NT2/D1 (cell line): ENCODE measurements at regions not wholly inside any gene's neighbourhood (a gene's known extent, or its start where the extent isn't known, plus 50 kb on each side); places are given as distances from the start of the nearest gene placed in this dataset.

Experiments
- SUZ12 ChIP-seq: IDR thresholded peaks from 2 replicates; pipeline ENCODE4 v1.6.1; 2011; ENCODE audit not compliant: insufficient read length, insufficient read depth; ENCODE audit errors: extremely low read depth
- ZNF274 ChIP-seq: IDR thresholded peaks from 2 replicates; pipeline ENCODE4 v1.6.1; 2011; ENCODE audit warnings: mild to moderate bottlenecking, low read depth, low read length

DNA sequence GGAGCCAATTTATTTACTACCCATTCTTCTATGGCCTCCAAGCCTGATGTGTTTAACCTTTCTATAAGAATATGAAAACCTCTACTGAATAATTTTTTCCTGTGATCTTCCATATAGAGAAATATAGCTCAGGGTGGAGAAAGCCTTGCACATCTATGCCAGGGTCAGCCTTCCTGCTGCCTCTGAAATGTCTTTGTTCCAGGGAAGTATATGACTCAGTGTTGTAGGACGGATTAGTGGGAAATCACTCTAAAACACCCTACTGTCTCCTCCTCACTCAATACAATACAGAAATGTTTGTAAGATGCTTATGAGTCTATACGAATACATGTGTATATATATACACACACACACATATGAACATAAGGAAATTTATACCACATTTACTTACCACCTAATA lies 1044.9 kb downstream of the BRINP3 start:
- TF ChIP-seq SUZ12 (no peak), ZNF274 (no peak)
